ENCODE measurements at regions not wholly inside any gene's neighbourhood (a gene's known extent, or its start where the extent isn't known, plus 50 kb on each side); places are given as distances from the start of the nearest gene placed in this dataset.

- TF ChIP-seq, protein P1, sequence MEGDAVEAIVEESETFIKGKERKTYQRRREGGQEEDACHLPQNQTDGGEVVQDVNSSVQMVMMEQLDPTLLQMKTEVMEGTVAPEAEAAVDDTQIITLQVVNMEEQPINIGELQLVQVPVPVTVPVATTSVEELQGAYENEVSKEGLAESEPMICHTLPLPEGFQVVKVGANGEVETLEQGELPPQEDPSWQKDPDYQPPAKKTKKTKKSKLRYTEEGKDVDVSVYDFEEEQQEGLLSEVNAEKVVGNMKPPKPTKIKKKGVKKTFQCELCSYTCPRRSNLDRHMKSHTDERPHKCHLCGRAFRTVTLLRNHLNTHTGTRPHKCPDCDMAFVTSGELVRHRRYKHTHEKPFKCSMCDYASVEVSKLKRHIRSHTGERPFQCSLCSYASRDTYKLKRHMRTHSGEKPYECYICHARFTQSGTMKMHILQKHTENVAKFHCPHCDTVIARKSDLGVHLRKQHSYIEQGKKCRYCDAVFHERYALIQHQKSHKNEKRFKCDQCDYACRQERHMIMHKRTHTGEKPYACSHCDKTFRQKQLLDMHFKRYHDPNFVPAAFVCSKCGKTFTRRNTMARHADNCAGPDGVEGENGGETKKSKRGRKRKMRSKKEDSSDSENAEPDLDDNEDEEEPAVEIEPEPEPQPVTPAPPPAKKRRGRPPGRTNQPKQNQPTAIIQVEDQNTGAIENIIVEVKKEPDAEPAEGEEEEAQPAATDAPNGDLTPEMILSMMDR (IDR thresholded peaks at IDR 0.05) = no peak
- TF ChIP-seq EZH2 (IDR thresholded peaks at IDR 0.05) = no peak
These were observed 63.3 kb upstream of the PRDM1 start for GRCh38 chr6:106022801-106023200.

Measured in neural progenitor cell (in vitro differentiated cells).